ENCODE measurements at regions not wholly inside any gene's neighbourhood (a gene's known extent, or its start where the extent isn't known, plus 50 kb on each side); places are given as distances from the start of the nearest gene placed in this dataset.

- TF ChIP-seq CTCF (IDR thresholded peaks at IDR 0.05; ENCODE audit: low read depth, low read length, poor library complexity, severe bottlenecking) (no peak), EZH2phosphoT487 (IDR thresholded peaks at IDR 0.05; ENCODE audit: borderline replicate concordance, low read length) (no peak)
These were observed 99.3 kb upstream of the BMP5 start for GRCh38 chr6:55974688-55975087.
